Endothelial cell (in vitro differentiated cells): ENCODE measurements at regions not wholly inside any gene's neighbourhood (a gene's known extent, or its start where the extent isn't known, plus 50 kb on each side); places are given as distances from the start of the nearest gene placed in this dataset.
A peak's percentile ranks its signal among the peaks of the same experiment; 100 is the strongest.
"Not testable (repeated sequence)": the region's sequence is repeated elsewhere in the genome, so short reads cannot be mapped to it uniquely, and the experiment has no call there.

ENCODE experiments used
- DNase-seq: peaks from one replicate; pipeline ENCODE4 v3.0.0; 2021; ENCODE audit warnings: low spot score
- H3K27ac Mint-ChIP-seq: one replicate; pipeline ENCODE4 v1.8.0; 2021; ENCODE audit warnings: mixed read lengths, inconsistent platforms; ENCODE audit not compliant: unreplicated experiment
- H3K27me3 Mint-ChIP-seq: one replicate; pipeline ENCODE4 v1.8.0; 2021; ENCODE audit warnings: mild to moderate bottlenecking, moderate library complexity, mixed read lengths, inconsistent platforms; ENCODE audit not compliant: unreplicated experiment
- H3K36me3 Mint-ChIP-seq: one replicate; pipeline ENCODE4 v1.8.0; 2021; ENCODE audit warnings: mild to moderate bottlenecking, low read depth, mixed read lengths, inconsistent platforms; ENCODE audit not compliant: unreplicated experiment
- H3K4me1 Mint-ChIP-seq: one replicate; pipeline ENCODE4 v1.8.0; 2021; ENCODE audit warnings: mild to moderate bottlenecking, mixed read lengths, inconsistent platforms; ENCODE audit not compliant: unreplicated experiment
- H3K4me3 Mint-ChIP-seq: one replicate; pipeline ENCODE4 v1.8.0; 2021; ENCODE audit warnings: mild to moderate bottlenecking, mixed read lengths, inconsistent platforms; ENCODE audit not compliant: unreplicated experiment
- H3K9me3 Mint-ChIP-seq: one replicate; pipeline ENCODE4 v1.8.0; 2021; ENCODE audit warnings: mixed read lengths, inconsistent platforms; ENCODE audit not compliant: unreplicated experiment
- TF ChIP-seq, protein P1 (sequence below): fragments of 200-600 bp; sonication (generic); IDR thresholded peaks from one replicate; pipeline ENCODE4 v1.5.0; 2021; ENCODE audit warnings: antibody characterized with exemption; ENCODE audit not compliant: unreplicated experiment

DNA sequence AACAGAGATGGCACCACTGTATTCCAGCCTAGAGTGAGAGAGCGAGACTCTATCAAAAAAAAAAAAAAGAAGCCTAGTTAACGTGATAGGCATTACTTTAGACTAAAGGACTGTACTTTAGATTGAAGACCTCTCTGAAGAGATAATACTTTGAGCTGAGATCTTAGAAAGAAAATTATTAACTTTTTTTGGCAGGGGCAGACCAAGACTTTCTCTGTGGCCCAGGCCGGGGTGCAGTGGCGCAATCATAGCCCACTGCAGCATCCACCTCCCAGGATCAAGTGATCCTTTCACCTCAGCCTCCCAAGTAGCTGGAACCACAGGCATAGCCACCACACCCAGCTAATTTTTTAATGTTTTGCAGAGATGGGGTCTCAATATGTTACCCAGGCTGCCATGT is 75.7 kb upstream of the TNRC6A start:
- no peaks in the 10 kb centered on the region for H3K9me3 Mint-ChIP-seq
- TF ChIP-seq, protein P1, sequence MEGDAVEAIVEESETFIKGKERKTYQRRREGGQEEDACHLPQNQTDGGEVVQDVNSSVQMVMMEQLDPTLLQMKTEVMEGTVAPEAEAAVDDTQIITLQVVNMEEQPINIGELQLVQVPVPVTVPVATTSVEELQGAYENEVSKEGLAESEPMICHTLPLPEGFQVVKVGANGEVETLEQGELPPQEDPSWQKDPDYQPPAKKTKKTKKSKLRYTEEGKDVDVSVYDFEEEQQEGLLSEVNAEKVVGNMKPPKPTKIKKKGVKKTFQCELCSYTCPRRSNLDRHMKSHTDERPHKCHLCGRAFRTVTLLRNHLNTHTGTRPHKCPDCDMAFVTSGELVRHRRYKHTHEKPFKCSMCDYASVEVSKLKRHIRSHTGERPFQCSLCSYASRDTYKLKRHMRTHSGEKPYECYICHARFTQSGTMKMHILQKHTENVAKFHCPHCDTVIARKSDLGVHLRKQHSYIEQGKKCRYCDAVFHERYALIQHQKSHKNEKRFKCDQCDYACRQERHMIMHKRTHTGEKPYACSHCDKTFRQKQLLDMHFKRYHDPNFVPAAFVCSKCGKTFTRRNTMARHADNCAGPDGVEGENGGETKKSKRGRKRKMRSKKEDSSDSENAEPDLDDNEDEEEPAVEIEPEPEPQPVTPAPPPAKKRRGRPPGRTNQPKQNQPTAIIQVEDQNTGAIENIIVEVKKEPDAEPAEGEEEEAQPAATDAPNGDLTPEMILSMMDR: no peak
- H3K4me1 Mint-ChIP-seq: no peaks in the 10 kb centered on the region
- H3K4me3 Mint-ChIP-seq: no peak overlapping the region
- no peak for DNase-seq
- no peaks in the 10 kb centered on the region for H3K36me3 Mint-ChIP-seq
- H3K27me3 Mint-ChIP-seq: no peaks in the 10 kb centered on the region
- H3K27ac Mint-ChIP-seq: no peak overlapping the region

DNA sequence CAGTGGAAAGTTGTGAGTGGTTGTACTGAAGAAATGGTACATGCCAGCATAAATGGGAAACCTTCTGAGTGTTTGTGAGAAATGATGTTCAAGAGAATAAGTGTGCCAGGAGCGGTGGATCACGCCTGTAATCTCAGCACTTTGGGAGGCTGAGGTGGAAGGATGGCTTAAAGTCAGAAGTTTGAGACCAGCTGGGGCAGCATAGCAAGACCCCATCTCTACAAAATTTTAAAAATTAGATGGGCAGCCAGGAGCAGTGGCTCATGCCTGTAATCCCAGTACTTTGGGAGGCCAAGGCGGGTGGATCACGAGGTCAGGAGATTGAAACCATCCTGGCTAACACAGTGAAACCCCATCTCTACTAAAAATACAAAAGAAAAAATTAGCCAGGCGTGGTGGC is 63.5 kb upstream of the TNRC6A start:
- H3K4me1 Mint-ChIP-seq, H3K27ac Mint-ChIP-seq, H3K4me3 Mint-ChIP-seq, H3K9me3 Mint-ChIP-seq, H3K27me3 Mint-ChIP-seq, DNase-seq, H3K36me3 Mint-ChIP-seq: not testable (repeated sequence)

DNA sequence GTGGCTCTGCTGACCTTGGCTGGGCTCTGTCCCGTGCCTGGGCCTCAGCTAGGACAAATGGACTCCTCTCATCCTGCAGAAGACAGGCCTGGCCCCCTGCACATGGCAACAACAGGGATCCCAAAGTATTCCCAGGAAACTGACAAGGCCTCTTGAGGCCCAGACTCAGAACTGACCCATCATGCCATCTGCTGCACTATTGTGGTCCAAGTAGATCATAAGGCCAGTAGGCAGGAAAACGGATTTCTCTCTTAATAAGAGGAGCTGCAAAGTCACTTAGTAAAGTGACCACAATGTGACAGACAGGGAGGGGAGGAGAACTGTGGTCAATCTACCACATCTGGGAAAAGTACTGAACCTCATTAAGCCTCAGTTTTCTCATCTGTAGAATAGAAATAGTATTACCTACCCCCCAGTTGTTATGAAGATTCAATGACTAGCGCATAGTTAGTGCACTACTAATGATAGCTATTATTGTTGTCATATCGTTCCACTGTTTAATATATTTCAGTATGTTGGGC is 62.1 kb upstream of the TNRC6A start:
- Mint-ChIP-seq H3K36me3 (no peaks in the 10 kb centered on the region), H3K27ac (peak overlapping the region; percentile 30), H3K4me1 (peaks cover 2% of the 10 kb centered on the region), H3K4me3 (no peak overlapping the region), H3K9me3 (no peaks in the 10 kb centered on the region), H3K27me3 (peaks cover 13% of the 10 kb centered on the region)
- TF ChIP-seq, protein P1: no peak
- no peak for DNase-seq

DNA sequence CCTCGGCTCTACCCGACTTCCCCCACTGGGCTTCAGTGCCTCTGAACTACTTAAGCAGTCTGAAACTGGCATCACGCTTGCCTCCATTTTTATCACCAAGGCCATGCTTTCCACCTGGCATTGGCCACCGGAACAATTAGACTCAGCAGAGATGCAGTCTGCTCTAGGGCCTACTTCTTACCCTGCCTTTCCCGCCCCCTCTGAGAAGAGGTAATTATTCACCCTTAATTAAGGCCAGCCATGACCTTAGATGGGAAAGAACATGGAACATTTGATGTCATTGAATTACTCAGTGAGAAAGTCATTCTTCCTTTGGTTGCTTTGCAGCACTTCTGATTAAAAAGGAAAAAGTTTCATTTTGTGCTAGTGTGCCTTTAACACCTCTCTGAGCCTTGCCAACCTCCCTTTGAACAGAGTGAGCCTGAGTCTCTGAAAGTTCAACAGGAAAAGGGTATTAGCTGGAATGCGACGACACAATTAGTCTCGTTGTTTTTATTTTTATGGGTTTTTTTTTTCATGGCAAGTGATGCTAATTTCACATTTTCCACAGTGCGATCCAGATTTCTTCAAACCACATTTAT is 60.9 kb upstream of the TNRC6A start:
- DNase-seq: no peak
- TF ChIP-seq, protein P1: no peak
- H3K27me3 Mint-ChIP-seq: peaks cover 13% of the 10 kb centered on the region
- H3K27ac Mint-ChIP-seq: no peak overlapping the region
- H3K36me3 Mint-ChIP-seq: no peaks in the 10 kb centered on the region
- peaks cover 2% of the 10 kb centered on the region for H3K4me1 Mint-ChIP-seq
- no peaks in the 10 kb centered on the region for H3K9me3 Mint-ChIP-seq
- H3K4me3 Mint-ChIP-seq: no peak overlapping the region

DNA sequence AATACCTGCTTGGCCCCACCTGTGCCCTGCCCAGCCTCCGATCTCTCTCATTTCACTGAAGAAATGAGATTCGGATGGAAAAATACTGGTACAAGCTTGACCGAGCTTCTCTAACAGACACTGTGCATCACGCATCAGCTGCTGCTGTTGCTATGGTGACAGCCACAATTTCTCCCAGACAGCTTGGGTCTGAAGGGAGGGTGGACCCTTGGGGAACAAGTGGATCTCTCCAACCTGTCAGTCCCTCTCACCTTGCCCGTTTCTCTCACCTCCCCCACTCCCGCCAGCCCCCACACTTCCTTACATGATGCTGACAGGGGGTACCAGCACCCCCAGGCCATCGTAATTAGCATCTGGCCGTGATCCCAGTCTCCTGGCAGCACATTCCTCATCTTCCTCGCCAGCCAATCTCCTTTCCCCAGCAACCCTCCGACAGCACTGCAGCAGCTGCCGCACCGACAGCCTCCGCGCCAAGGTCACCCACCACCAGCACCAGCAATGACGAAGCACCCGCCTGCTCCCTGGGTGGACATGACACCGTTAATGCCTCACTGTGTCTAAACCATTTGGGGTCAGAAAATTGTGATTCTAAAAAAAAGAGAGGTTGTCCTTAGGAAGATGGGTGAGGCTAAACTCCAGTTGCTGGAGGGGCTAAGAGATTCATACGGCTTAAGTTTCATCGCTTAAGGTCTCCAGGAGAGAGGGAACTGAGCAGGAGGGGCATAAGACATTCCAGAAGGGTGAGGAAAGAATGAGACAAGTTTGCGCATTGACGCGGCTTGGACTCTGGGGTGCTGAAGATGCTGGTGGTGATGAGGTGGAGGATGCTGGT is 58.6 kb upstream of the TNRC6A start:
- H3K9me3 Mint-ChIP-seq: no peaks in the 10 kb centered on the region
- no peak for DNase-seq
- peaks cover 12% of the 10 kb centered on the region for H3K27me3 Mint-ChIP-seq

More for the DNA sequence above, 58.6 kb upstream of the TNRC6A start:
- Mint-ChIP-seq H3K36me3 (no peaks in the 10 kb centered on the region), H3K4me3 (no peak overlapping the region), H3K4me1 (peaks cover 2% of the 10 kb centered on the region), H3K27ac (no peak overlapping the region)
- TF ChIP-seq, protein P1: no peak
